CD4-positive, alpha-beta T cell (primary cell): ENCODE measurements at regions not wholly inside any gene's neighbourhood (a gene's known extent, or its start where the extent isn't known, plus 50 kb on each side); places are given as distances from the start of the nearest gene placed in this dataset.

ENCODE experiments used
- ATAC-seq: fragments of 200-7000 bp; cut with Tn5 transposase; one replicate; pipeline ENCODE4 v1.10.0; 2022; ENCODE audit warnings: mild to moderate bottlenecking; ENCODE audit not compliant: poor library complexity
- CTCF ChIA-PET: fragments of 350-600 bp; sonication (Branson Sonifier 250); formaldehyde crosslinking; loops from one replicate; lab custom pipeline; 2021; ENCODE audit warnings: antibody characterized with exemption, inconsistent platforms; lab: Charles Lee
- POLR2A ChIA-PET: fragments of 350-600 bp; sonication (Branson Sonifier 250); formaldehyde crosslinking; loops from one replicate; lab custom pipeline; 2021; ENCODE audit warnings: antibody characterized with exemption, inconsistent platforms; lab: Charles Lee
- DNase-seq, 14 experiments: peaks; one replicate each; pipeline ENCODE4 v3.0.0-alpha.2; 2013 to 2020; ENCODE audit warnings: mixed read lengths in 2 of 14
- H3K27ac ChIP-seq, 2 donors: one replicate each; pipeline versions ENCODE4 v1.5.1 to v1.7.0; 2013; ENCODE audit warnings: low read length in 2 of 2, low read depth in 1 of 2, mild to moderate bottlenecking in 1 of 2
- H3K27me3 ChIP-seq, 2 experiments: 1 replicate in 1 of 2; 2 replicates in 1 of 2; pipeline versions ENCODE4 v1.6.1 to v1.7.0; 2013; ENCODE audit warnings: low read length in 2 of 2, control low read depth in 1 of 2, mild to moderate bottlenecking in 1 of 2, moderate library complexity in 1 of 2; ENCODE audit not compliant: insufficient read depth in 2 of 2, control insufficient read depth in 1 of 2
- H3K36me3 ChIP-seq: one replicate; pipeline ENCODE4 v1.6.1; 2013; ENCODE audit warnings: low read length, control low read depth; ENCODE audit not compliant: insufficient read depth
- H3K4me1 ChIP-seq: one replicate; pipeline ENCODE4 v1.6.1; 2013; ENCODE audit warnings: low read length, control low read depth; ENCODE audit not compliant: insufficient read depth
- H3K4me3 ChIP-seq: one replicate; pipeline ENCODE4 v1.5.1; 2013; ENCODE audit warnings: mild to moderate bottlenecking, low read length, moderate library complexity
- H3K9me3 ChIP-seq, 2 experiments: 1 replicate in 1 of 2; 2 replicates in 1 of 2; pipeline versions ENCODE4 v1.6.1 to v1.7.0; 2013; ENCODE audit warnings: low read length in 2 of 2, mild to moderate bottlenecking in 2 of 2, control low read depth in 1 of 2, moderate library complexity in 1 of 2; ENCODE audit not compliant: control insufficient read depth in 1 of 2, insufficient read depth in 1 of 2
- H3K27ac Mint-ChIP-seq: one replicate; pipeline ENCODE4 v1.8.0; 2020; ENCODE audit warnings: mixed read lengths
- H3K27me3 Mint-ChIP-seq: one replicate; pipeline ENCODE4 v1.8.0; 2021; ENCODE audit warnings: mixed read lengths
- H3K36me3 Mint-ChIP-seq: one replicate; pipeline ENCODE4 v1.8.0; 2021; ENCODE audit warnings: low read depth, mixed read lengths
- H3K4me1 Mint-ChIP-seq: one replicate; pipeline ENCODE4 v1.8.0; 2021; ENCODE audit warnings: low read depth, mixed read lengths
- H3K4me3 Mint-ChIP-seq: one replicate; pipeline ENCODE4 v1.8.0; 2020; ENCODE audit warnings: mild to moderate bottlenecking, mixed read lengths
- H3K9me3 Mint-ChIP-seq: one replicate; pipeline ENCODE4 v1.8.0; 2020; ENCODE audit warnings: mixed read lengths
- CTCF ChIP-seq: fragments of 200-600 bp; IDR thresholded peaks from one replicate; pipeline ENCODE4 v1.8.0; 2022; ENCODE audit warnings: antibody characterized with exemption, mild to moderate bottlenecking
- intact Hi-C, 2 experiments: fragments of 100-400 bp; cut with DNase I in 1 of 2; cut with micrococcal nuclease in 1 of 2; formaldehyde crosslinking; loops; one replicate each; pipeline versions ENCODE4 v1.15.1 to v1.9.0; 2023 to 2025; cut with DNase I, micrococcal nuclease

GRCh38 chr5:2293906-2294305 lies 411.2 kb upstream of the IRX4 start:
- ATAC-seq, result no peak
- POLR2A ChIA-PET, result no interaction called here
- no peak overlapping the region for H3K4me3 Mint-ChIP-seq

GRCh38 chr5:2291146-2291840 lies 408.6 kb upstream of the IRX4 start:
- no peaks in the 10 kb centered on the region for H3K27me3 ChIP-seq
- Mint-ChIP-seq H3K27ac (no peak overlapping the region), H3K27me3 (no peaks in the 10 kb centered on the region), H3K4me1 (no peaks in the 10 kb centered on the region), H3K36me3 (no peaks in the 10 kb centered on the region), H3K4me3 (no peak overlapping the region), H3K9me3 (no peaks in the 10 kb centered on the region)
- H3K36me3 ChIP-seq, result no peaks in the 10 kb centered on the region
- ATAC-seq (no peak), DNase-seq (no peak)
- ChIA-PET CTCF (no interaction called here), POLR2A (no interaction called here)
- TF ChIP-seq CTCF, result no peak
- no peaks in the 10 kb centered on the region for H3K4me1 ChIP-seq
- peaks cover 0 to 9% of the 10 kb centered on the region in 2 experiments for H3K9me3 ChIP-seq
- H3K4me3 ChIP-seq, result no peak overlapping the region
- H3K27ac ChIP-seq, result no peak overlapping the region
- intact Hi-C loops, result no loop called here

More at GRCh38 chr5:2293906-2294305, 411.2 kb upstream of the IRX4 start:
- no peak overlapping the region for H3K4me3 ChIP-seq
- CTCF ChIA-PET, result no interaction called here
- intact Hi-C loops, result no loop called here
- H3K9me3 Mint-ChIP-seq, result no peaks in the 10 kb centered on the region
- H3K4me1 ChIP-seq, result no peaks in the 10 kb centered on the region
- no peaks in the 10 kb centered on the region for H3K27me3 Mint-ChIP-seq
- no peak for TF ChIP-seq CTCF
- H3K9me3 ChIP-seq, result peaks cover 0 to 15% of the 10 kb centered on the region in 2 experiments
- H3K36me3 Mint-ChIP-seq, result no peaks in the 10 kb centered on the region
- no peak for DNase-seq
- no peaks in the 10 kb centered on the region for H3K4me1 Mint-ChIP-seq
- H3K27ac Mint-ChIP-seq, result no peak overlapping the region
- no peak overlapping the region for H3K27ac ChIP-seq
- H3K27me3 ChIP-seq, result no peaks in the 10 kb centered on the region
- no peaks in the 10 kb centered on the region for H3K36me3 ChIP-seq

- no peaks in the 10 kb centered on the region for H3K4me1 Mint-ChIP-seq
- no peak for ATAC-seq
- no peak overlapping the region for H3K4me3 ChIP-seq
- intact Hi-C loops, result no loop called here
- H3K9me3 Mint-ChIP-seq, result no peaks in the 10 kb centered on the region
- no peak overlapping the region for H3K27ac ChIP-seq
- POLR2A ChIA-PET, result no interaction called here
- no peak overlapping the region for H3K4me3 Mint-ChIP-seq
- TF ChIP-seq CTCF, result no peak
- H3K27me3 ChIP-seq, result no peaks in the 10 kb centered on the region
- no peaks in the 10 kb centered on the region for H3K36me3 Mint-ChIP-seq
- no peaks in the 10 kb centered on the region for H3K36me3 ChIP-seq
- CTCF ChIA-PET, result no interaction called here
- peaks cover 0 to 9% of the 10 kb centered on the region in 2 experiments for H3K9me3 ChIP-seq
- DNase-seq, result no peak
- no peaks in the 10 kb centered on the region for H3K27me3 Mint-ChIP-seq
- no peaks in the 10 kb centered on the region for H3K4me1 ChIP-seq
- no peak overlapping the region for H3K27ac Mint-ChIP-seq
Observed at GRCh38 chr5:2289380-2289779, 406.7 kb upstream of the IRX4 start.
